ENCODE measurements at regions not wholly inside any gene's neighbourhood (a gene's known extent, or its start where the extent isn't known, plus 50 kb on each side); places are given as distances from the start of the nearest gene placed in this dataset.

GRCh38 chr14:76638841-76639240 lies 122.4 kb upstream of the VASH1 start:
- no peaks in the 10 kb centered on the region for H3K79me2 ChIP-seq (ENCODE audit: low read depth)
- H3K27ac ChIP-seq, result no peak overlapping the region
- H3K27me3 Mint-ChIP-seq (ENCODE audit: insufficient read depth, low read depth), result peaks cover 7% of the 10 kb centered on the region
- H2AFZ ChIP-seq (replicated peaks), result no peak overlapping the region
- no peak overlapping the region for H3K4me3 Mint-ChIP-seq
- no peak overlapping the region for H3K27ac Mint-ChIP-seq
- DNase-seq (ENCODE audit: low spot score), result no peak
- H3K4me1 ChIP-seq, result no peaks in the 10 kb centered on the region
- H3K4me1 Mint-ChIP-seq, result peaks cover 13% of the 10 kb centered on the region
- no peak overlapping the region for H3K4me3 ChIP-seq
- H4K20me1 ChIP-seq (ENCODE audit: low read depth), result no peaks in the 10 kb centered on the region
- H3K27me3 ChIP-seq, result no peaks in the 10 kb centered on the region
- no peak overlapping the region for H3K4me2 ChIP-seq
- no peaks in the 10 kb centered on the region for H3K36me3 ChIP-seq
- H3K9ac ChIP-seq, result no peak overlapping the region
- H3K9me3 ChIP-seq (ENCODE audit: low read depth), result peaks cover 5% of the 10 kb centered on the region
- H3K36me3 Mint-ChIP-seq, result no peaks in the 10 kb centered on the region
- H3F3A ChIP-seq (ENCODE audit: low read depth), result no peaks in the 10 kb centered on the region
- peaks cover 4% of the 10 kb centered on the region for H3K9me3 Mint-ChIP-seq
- TF ChIP-seq EZH2phosphoT487 (IDR thresholded peaks at IDR 0.05), result no peak

- Histone ChIP-seq H3K79me2 (ENCODE audit: low read depth) (no peaks in the 10 kb centered on the region), H3K27me3 (no peaks in the 10 kb centered on the region), H3K27ac (no peak overlapping the region), H3F3A (ENCODE audit: low read depth) (no peaks in the 10 kb centered on the region), H3K36me3 (no peaks in the 10 kb centered on the region), H3K9me3 (ENCODE audit: low read depth) (peaks cover 5% of the 10 kb centered on the region), H3K4me2 (no peak overlapping the region), H3K9ac (no peak overlapping the region), H4K20me1 (ENCODE audit: low read depth) (no peaks in the 10 kb centered on the region), H3K4me3 (no peak overlapping the region), H2AFZ (replicated peaks) (no peak overlapping the region), H3K4me1 (no peaks in the 10 kb centered on the region)
- no peak overlapping the region for H3K27ac Mint-ChIP-seq
- H3K27me3 Mint-ChIP-seq (ENCODE audit: insufficient read depth, low read depth), result peaks cover 7% of the 10 kb centered on the region
- DNase-seq (ENCODE audit: low spot score), result no peak
- peaks cover 22% of the 10 kb centered on the region for H3K4me1 Mint-ChIP-seq
- H3K9me3 Mint-ChIP-seq, result peaks cover 4% of the 10 kb centered on the region
- H3K36me3 Mint-ChIP-seq, result no peaks in the 10 kb centered on the region
- no peak overlapping the region for H3K4me3 Mint-ChIP-seq
- TF ChIP-seq EZH2 (IDR thresholded peaks at IDR 0.05) (no peak), EZH2phosphoT487 (IDR thresholded peaks at IDR 0.05) (no peak), CTCF (IDR thresholded peaks at IDR 0.05) (no peak)
Measured at GRCh38 chr14:76639606-76640229, 121.5 kb upstream of the VASH1 start.

- no peaks in the 10 kb centered on the region for H3K36me3 Mint-ChIP-seq
- Histone ChIP-seq H3K9ac (no peak overlapping the region), H3K36me3 (no peaks in the 10 kb centered on the region), H2AFZ (replicated peaks) (no peak overlapping the region), H3K79me2 (ENCODE audit: low read depth) (no peaks in the 10 kb centered on the region), H3K4me2 (no peak overlapping the region), H3K27ac (no peak overlapping the region), H3F3A (ENCODE audit: low read depth) (no peaks in the 10 kb centered on the region), H3K27me3 (no peaks in the 10 kb centered on the region), H3K4me1 (no peaks in the 10 kb centered on the region), H3K9me3 (ENCODE audit: low read depth) (peaks cover 5% of the 10 kb centered on the region), H4K20me1 (ENCODE audit: low read depth) (no peaks in the 10 kb centered on the region), H3K4me3 (no peak overlapping the region)
- peaks cover 28% of the 10 kb centered on the region for H3K4me1 Mint-ChIP-seq
- peaks cover 7% of the 10 kb centered on the region for H3K27me3 Mint-ChIP-seq (ENCODE audit: insufficient read depth, low read depth)
- peaks cover 4% of the 10 kb centered on the region for H3K9me3 Mint-ChIP-seq
- no peak overlapping the region for H3K27ac Mint-ChIP-seq
- H3K4me3 Mint-ChIP-seq, result no peak overlapping the region
- TF ChIP-seq EZH2 (IDR thresholded peaks at IDR 0.05) (no peak), EZH2phosphoT487 (IDR thresholded peaks at IDR 0.05) (no peak), CTCF (IDR thresholded peaks at IDR 0.05) (no peak)
- DNase-seq (ENCODE audit: low spot score), result no peak
Measured at GRCh38 chr14:76640923-76641395, 120.3 kb upstream of the VASH1 start.

- peaks cover 7% of the 10 kb centered on the region for H3K27me3 Mint-ChIP-seq (ENCODE audit: insufficient read depth, low read depth)
- H3K27ac Mint-ChIP-seq, result peak overlapping the region; percentile 14
- Histone ChIP-seq H3K79me2 (ENCODE audit: low read depth) (no peaks in the 10 kb centered on the region), H3K4me1 (no peaks in the 10 kb centered on the region), H3F3A (ENCODE audit: low read depth) (no peaks in the 10 kb centered on the region), H3K4me2 (no peak overlapping the region), H3K27me3 (no peaks in the 10 kb centered on the region), H3K27ac (no peak overlapping the region), H3K4me3 (no peak overlapping the region), H3K36me3 (no peaks in the 10 kb centered on the region), H4K20me1 (ENCODE audit: low read depth) (no peaks in the 10 kb centered on the region), H3K9ac (no peak overlapping the region), H3K9me3 (ENCODE audit: low read depth) (peaks cover 4% of the 10 kb centered on the region), H2AFZ (replicated peaks) (no peak overlapping the region)
- TF ChIP-seq EZH2phosphoT487 (IDR thresholded peaks at IDR 0.05), result no peak
- no peak for TF ChIP-seq EZH2 (IDR thresholded peaks at IDR 0.05)
- no peak for TF ChIP-seq CTCF (IDR thresholded peaks at IDR 0.05)
- peaks cover 28% of the 10 kb centered on the region for H3K4me1 Mint-ChIP-seq
- DNase-seq (ENCODE audit: low spot score), result no peak
- H3K4me3 Mint-ChIP-seq, result no peak overlapping the region
- no peaks in the 10 kb centered on the region for H3K36me3 Mint-ChIP-seq
- H3K9me3 Mint-ChIP-seq, result peaks cover 4% of the 10 kb centered on the region
Measured at GRCh38 chr14:76641541-76641940, 119.7 kb upstream of the VASH1 start.
